ENCODE measurements at regions not wholly inside any gene's neighbourhood (a gene's known extent, or its start where the extent isn't known, plus 50 kb on each side); places are given as distances from the start of the nearest gene placed in this dataset.
A peak's percentile ranks its signal among the peaks of the same experiment; 100 is the strongest.

GRCh38 chr2:11013196-11013595 is 101.5 kb downstream of the KCNF1 start:
- Mint-ChIP-seq H3K27ac (no peak overlapping the region), H3K27me3 (ENCODE audit: insufficient read depth) (no peaks in the 10 kb centered on the region)

GRCh38 chr2:11014026-11014425 is 102.3 kb downstream of the KCNF1 start:
- Histone ChIP-seq H3K27me3 (ENCODE audit: control insufficient read depth, insufficient read depth, low read length, poor library complexity, severe bottlenecking) (no peaks in the 10 kb centered on the region), H3K9ac (ENCODE audit: extremely low read depth, low read length, poor library complexity, severe bottlenecking) (no peak overlapping the region), H3K4me3 (ENCODE audit: low read length) (no peak overlapping the region), H3K4me1 (ENCODE audit: control insufficient read depth, insufficient read depth, low read length) (no peaks in the 10 kb centered on the region), H3K36me3 (ENCODE audit: control insufficient read depth, insufficient read depth, low read length) (no peaks in the 10 kb centered on the region), H3K9me3 (ENCODE audit: control insufficient read depth, low read length) (no peaks in the 10 kb centered on the region), H3K27ac (ENCODE audit: low read depth, low read length) (no peak overlapping the region)
- peak; percentile 10 for DNase-seq
- 86 to 100% methylated on average over 3 to 4 of the region's 4 CpGs for WGBS, 2 experiments (ENCODE audit: insufficient coverage in 1 of 2, insufficient read length in 1 of 2)
- Mint-ChIP-seq H3K4me1 (no peaks in the 10 kb centered on the region), H3K4me3 (no peak overlapping the region), H3K36me3 (ENCODE audit: low read depth) (no peaks in the 10 kb centered on the region), H3K27me3 (ENCODE audit: insufficient read depth) (peaks cover 3% of the 10 kb centered on the region), H3K9me3 (peaks cover 20% of the 10 kb centered on the region), H3K27ac (no peak overlapping the region)
- no peak for TF ChIP-seq CTCF (conservative IDR thresholded peaks at IDR 0.05)

More at GRCh38 chr2:11013196-11013595, 101.5 kb downstream of the KCNF1 start:
- no peak overlapping the region for H3K4me3 Mint-ChIP-seq
- Histone ChIP-seq H3K9ac (ENCODE audit: extremely low read depth, low read length, poor library complexity, severe bottlenecking) (no peak overlapping the region), H3K27me3 (ENCODE audit: control insufficient read depth, insufficient read depth, low read length, poor library complexity, severe bottlenecking) (no peaks in the 10 kb centered on the region), H3K4me1 (ENCODE audit: control insufficient read depth, insufficient read depth, low read length) (no peaks in the 10 kb centered on the region), H3K36me3 (ENCODE audit: control insufficient read depth, insufficient read depth, low read length) (no peaks in the 10 kb centered on the region), H3K9me3 (ENCODE audit: control insufficient read depth, low read length) (no peaks in the 10 kb centered on the region), H3K4me3 (ENCODE audit: low read length) (no peak overlapping the region), H3K27ac (ENCODE audit: low read depth, low read length) (no peak overlapping the region)
- peak; percentile 9 for DNase-seq
- H3K4me1 Mint-ChIP-seq = no peaks in the 10 kb centered on the region
- WGBS, 2 experiments (ENCODE audit: insufficient coverage in 1 of 2, insufficient read length in 1 of 2) = 88 to 98% methylated on average over 5 to 6 of the region's 6 CpGs
- no peak for TF ChIP-seq CTCF (conservative IDR thresholded peaks at IDR 0.05)
- peaks cover 20% of the 10 kb centered on the region for H3K9me3 Mint-ChIP-seq
- H3K36me3 Mint-ChIP-seq (ENCODE audit: low read depth) = no peaks in the 10 kb centered on the region

GRCh38 chr2:11016735-11017388 is 105.1 kb downstream of the KCNF1 start:
- H3K9me3 ChIP-seq (ENCODE audit: control insufficient read depth, low read length) = no peaks in the 10 kb centered on the region
- H3K4me1 ChIP-seq (ENCODE audit: control insufficient read depth, insufficient read depth, low read length) = no peaks in the 10 kb centered on the region
- no peak overlapping the region for H3K4me3 Mint-ChIP-seq
- H3K36me3 ChIP-seq (ENCODE audit: control insufficient read depth, insufficient read depth, low read length) = no peaks in the 10 kb centered on the region
- H3K36me3 Mint-ChIP-seq (ENCODE audit: low read depth) = no peaks in the 10 kb centered on the region
- WGBS, 2 experiments (ENCODE audit: insufficient coverage in 1 of 2, insufficient read length in 1 of 2) = 85 to 91% methylated on average over 4 to 7 of the region's 7 CpGs
- no peak for TF ChIP-seq CTCF (conservative IDR thresholded peaks at IDR 0.05)
- no peak overlapping the region for H3K4me3 ChIP-seq (ENCODE audit: low read length)
- peaks cover 3% of the 10 kb centered on the region for H3K27me3 Mint-ChIP-seq (ENCODE audit: insufficient read depth)
- H3K27me3 ChIP-seq (ENCODE audit: control insufficient read depth, insufficient read depth, low read length, poor library complexity, severe bottlenecking) = no peaks in the 10 kb centered on the region
- no peak overlapping the region for H3K27ac ChIP-seq (ENCODE audit: low read depth, low read length)
- peaks cover 7% of the 10 kb centered on the region for H3K9me3 Mint-ChIP-seq
- no peak overlapping the region for H3K9ac ChIP-seq (ENCODE audit: extremely low read depth, low read length, poor library complexity, severe bottlenecking)
- DNase-seq = peak; percentile 13
- no peak overlapping the region for H3K27ac Mint-ChIP-seq
- no peaks in the 10 kb centered on the region for H3K4me1 Mint-ChIP-seq
